Endothelial cell of umbilical vein (primary cell): ENCODE measurements at regions not wholly inside any gene's neighbourhood (a gene's known extent, or its start where the extent isn't known, plus 50 kb on each side); places are given as distances from the start of the nearest gene placed in this dataset.

Experiments used
- BruUV-seq: library from RNA; stranded (reverse); fragments of 400-500 nt; replicated peaks from 2 replicates; lab custom pipeline; 2021; lab: Mats Ljungman, UMichigan
- CTCF ChIA-PET: fragments of 300-600, 350-600 bp; sonication (Branson Sonifier 250); formaldehyde crosslinking; loops from one replicate; lab custom pipeline; 2021; ENCODE audit warnings: antibody characterized with exemption, inconsistent platforms; lab: Charles Lee
- POLR2A ChIA-PET: fragments of 300-600, 350-600 bp; sonication (Branson Sonifier 250); formaldehyde crosslinking; loops from one replicate; lab custom pipeline; 2021; ENCODE audit warnings: antibody characterized with exemption, inconsistent platforms; lab: Charles Lee
- DNase-seq: peaks from one replicate; pipeline ENCODE4 v3.0.0-alpha.2; 2011; ENCODE audit warnings: low read depth, low spot score
- FAIRE-seq: peaks from 2 replicates; lab custom pipeline; 2011; peaks lifted over from hg19 to GRCh38; lab: Jason Lieb, UNC
- H2AFZ ChIP-seq: 2 replicates; pipeline ENCODE4 v1.6.0; 2012; ENCODE audit warnings: low read depth, low read length, control low read depth, inconsistent platforms
- H3K27ac ChIP-seq: 2 replicates; pipeline ENCODE4 v1.5.1; 2011; ENCODE audit warnings: low read depth, mild to moderate bottlenecking, control low read depth, low read length, moderate library complexity; ENCODE audit not compliant: insufficient read depth
- H3K27me3 ChIP-seq, 2 experiments: 2 replicates each; pipeline versions ENCODE4 v1.6.0 to v1.6.1; 2011; ENCODE audit warnings: low read length in 2 of 2, mixed read lengths in 1 of 2; ENCODE audit not compliant: control insufficient read depth in 2 of 2, insufficient read depth in 2 of 2
- H3K36me3 ChIP-seq, 2 experiments: 2 replicates in 1 of 2; 3 replicates in 1 of 2; pipeline ENCODE4 v1.5.1; 2011; ENCODE audit warnings: low read length in 2 of 2, mild to moderate bottlenecking in 1 of 2, moderate library complexity in 1 of 2; ENCODE audit not compliant: control insufficient read depth in 2 of 2, insufficient read depth in 2 of 2; ENCODE audit errors: extremely low read depth in 1 of 2
- H3K4me1 ChIP-seq: 3 replicates; pipeline ENCODE4 v1.5.1; 2011; ENCODE audit warnings: mild to moderate bottlenecking, low read length; ENCODE audit not compliant: control insufficient read depth, insufficient read depth; ENCODE audit errors: extremely low read depth
- H3K4me2 ChIP-seq: 2 replicates; pipeline ENCODE4 v1.6.1; 2011; ENCODE audit warnings: low read length, control low read depth, mixed read lengths; ENCODE audit not compliant: insufficient read depth
- H3K4me3 ChIP-seq, 3 experiments: fragments of 200-600 bp in 1 of 3; sonication (generic), shearing (Covaris generic) in 1 of 3; replicated peaks in 1 of 3; 2 replicates each; pipeline ENCODE4 v1.5.1; 2011 to 2016; ENCODE audit warnings: control low read depth in 3 of 3, low read length in 3 of 3, mild to moderate bottlenecking in 2 of 3, inconsistent platforms in 1 of 3, low read depth in 1 of 3, moderate library complexity in 1 of 3; ENCODE audit not compliant: insufficient read depth in 1 of 3
- H3K79me2 ChIP-seq: 2 replicates; pipeline ENCODE4 v1.6.0; 2012; ENCODE audit warnings: low read length, inconsistent platforms; ENCODE audit not compliant: control insufficient read depth, insufficient read depth
- H3K9ac ChIP-seq: replicated peaks from 2 replicates; pipeline ENCODE3; 2011; ENCODE audit warnings: low read length, control low read depth; ENCODE audit not compliant: insufficient read depth; ENCODE audit errors: extremely low read depth
- H3K9me1 ChIP-seq: replicated peaks from 3 replicates; pipeline ENCODE4 v1.6.0; 2011; ENCODE audit warnings: mild to moderate bottlenecking, low read length; ENCODE audit not compliant: control insufficient read depth, insufficient read depth; ENCODE audit errors: extremely low read depth
- H3K9me3 ChIP-seq: replicated peaks from 2 replicates; pipeline ENCODE4 v1.5.1; 2012; ENCODE audit warnings: low read length, inconsistent platforms; ENCODE audit not compliant: control insufficient read depth, insufficient read depth
- H4K20me1 ChIP-seq: replicated peaks from 2 replicates; pipeline ENCODE3; 2011; ENCODE audit warnings: mild to moderate bottlenecking, low read length; ENCODE audit not compliant: control insufficient read depth, insufficient read depth; ENCODE audit errors: extremely low read depth
- CTCF ChIP-seq, 2 donors: IDR thresholded peaks; 1 replicate in 1 of 2; 2 replicates in 1 of 2; pipeline ENCODE4 v1.5.1; 2011; ENCODE audit warnings: low read length in 2 of 2, mild to moderate bottlenecking in 2 of 2, moderate library complexity in 2 of 2, control low read depth in 1 of 2, inconsistent platforms in 1 of 2, low read depth in 1 of 2; ENCODE audit not compliant: insufficient read depth in 1 of 2; ENCODE audit errors: extremely low read depth in 1 of 2
- EZH2 ChIP-seq: IDR thresholded peaks from 2 replicates; pipeline ENCODE4 v1.6.1; 2012; ENCODE audit warnings: borderline replicate concordance, low read depth, mild to moderate bottlenecking, moderate library complexity, low read length, inconsistent platforms; ENCODE audit not compliant: severe bottlenecking
- FOS ChIP-seq: IDR thresholded peaks from 2 replicates; pipeline ENCODE4 v1.6.1; 2011; ENCODE audit warnings: mild to moderate bottlenecking, low read length, moderate library complexity, borderline replicate concordance; ENCODE audit not compliant: insufficient read depth
- GATA2 ChIP-seq: IDR thresholded peaks from 2 replicates; pipeline ENCODE4 v1.7.0; 2011; ENCODE audit warnings: low read depth, mild to moderate bottlenecking, moderate library complexity, mixed read lengths, low read length; ENCODE audit not compliant: insufficient read length, insufficient read depth
- JUN ChIP-seq: IDR thresholded peaks from 2 replicates; pipeline ENCODE4 v1.6.1; 2011; ENCODE audit warnings: borderline replicate concordance, low read depth; ENCODE audit not compliant: insufficient read length, insufficient read depth
- MYC ChIP-seq: IDR thresholded peaks from one replicate; pipeline ENCODE4 v1.6.1; 2011; ENCODE audit warnings: mild to moderate bottlenecking, low read depth, low read length
- POLR2A ChIP-seq: IDR thresholded peaks from 2 replicates; pipeline ENCODE4 v1.6.1; 2012; ENCODE audit warnings: low read depth, mild to moderate bottlenecking, control low read depth, low read length
- POLR2AphosphoS5 ChIP-seq: IDR thresholded peaks from 2 replicates; pipeline ENCODE4 v1.6.1; 2012; ENCODE audit warnings: low read depth, mild to moderate bottlenecking, control low read depth, low read length, moderate library complexity; ENCODE audit not compliant: insufficient read depth
- dilution Hi-C: fragments of 300-500 bp; cut with MboI; formaldehyde crosslinking; loops from one replicate; pipeline ENCODE4 v1.15.0; 2019; ENCODE audit warnings: low sequenced_read_pairs; ENCODE audit not compliant: extremely low pct_ligation_motif_present
- intact Hi-C: fragments of 100-400 bp; cut with micrococcal nuclease; formaldehyde crosslinking; loops from one replicate; pipeline ENCODE4 v1.10.0; 2022
- TF ChIP-seq, protein P1 (sequence below): IDR thresholded peaks from 2 replicates; pipeline ENCODE4 v1.6.1; 2011; ENCODE audit not compliant: insufficient read depth, insufficient read length

DNA sequence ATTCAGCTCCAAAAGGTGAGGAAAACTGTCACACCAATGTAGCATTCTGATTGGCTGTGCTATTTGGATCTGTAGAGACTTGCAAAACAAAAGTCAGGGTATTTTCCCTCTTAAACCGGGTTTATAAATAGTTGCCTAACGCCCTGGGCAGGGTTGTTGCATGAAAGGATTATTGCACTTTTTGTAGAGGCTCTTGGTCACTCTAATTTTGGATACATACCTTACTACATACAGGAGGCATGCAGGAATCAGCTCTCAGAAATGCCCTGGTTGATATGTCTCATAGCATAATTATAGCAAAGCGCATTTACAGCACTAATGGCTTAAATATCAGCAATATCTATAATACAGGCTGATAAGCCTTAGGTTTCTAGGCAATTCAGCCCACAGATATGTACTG lies 200.0 kb upstream of the GDNF start:
- H3K79me2 ChIP-seq = no peaks in the 10 kb centered on the region
- H3K4me1 ChIP-seq = no peaks in the 10 kb centered on the region
- intact Hi-C loops (no loop called here), dilution Hi-C loops (no loop called here)
- TF ChIP-seq GATA2 (no peak), POLR2A (no peak), MYC (no peak), FOS (no peak), POLR2AphosphoS5 (no peak)
- no peaks in the 10 kb centered on the region for H3K27me3 ChIP-seq
- H2AFZ ChIP-seq = no peak overlapping the region
- FAIRE-seq (no peak), DNase-seq (no peak)
- H3K27ac ChIP-seq = no peak overlapping the region
- no peak overlapping the region for H3K4me3 ChIP-seq
- BruUV-seq = no TSS peak
- ChIA-PET POLR2A (no interaction called here), CTCF (no interaction called here)
- H3K9ac ChIP-seq = no peak overlapping the region
- no peaks in the 10 kb centered on the region for H3K9me3 ChIP-seq
- H4K20me1 ChIP-seq = no peaks in the 10 kb centered on the region
- H3K9me1 ChIP-seq = no peaks in the 10 kb centered on the region
- H3K36me3 ChIP-seq = no peaks in the 10 kb centered on the region
- H3K4me2 ChIP-seq = no peak overlapping the region

DNA sequence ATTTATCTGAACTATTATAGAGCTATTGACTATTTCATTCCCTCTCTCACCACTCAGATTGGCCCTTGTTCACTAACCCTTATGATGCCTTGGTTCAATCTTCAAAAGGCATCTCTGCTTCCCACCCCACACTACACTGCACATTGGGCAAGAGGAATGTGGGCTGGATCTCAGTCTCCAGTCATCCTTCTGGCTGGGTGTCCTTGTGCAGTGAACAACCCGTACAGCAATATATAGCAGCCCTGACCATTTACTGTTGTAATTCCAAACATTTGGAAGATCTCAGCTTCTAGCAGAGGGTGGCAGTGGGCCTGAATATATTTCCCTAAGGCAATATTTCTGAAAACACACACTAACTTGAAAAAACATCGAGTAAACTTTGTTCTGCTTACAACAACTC lies 199.2 kb upstream of the GDNF start:
- no peaks in the 10 kb centered on the region for H3K36me3 ChIP-seq
- H4K20me1 ChIP-seq = no peaks in the 10 kb centered on the region
- FAIRE-seq (no peak), DNase-seq (no peak)
- intact Hi-C loops = no loop called here
- H3K4me3 ChIP-seq = no peak overlapping the region
- no peaks in the 10 kb centered on the region for H3K9me1 ChIP-seq
- dilution Hi-C loops = no loop called here
- no peaks in the 10 kb centered on the region for H3K27me3 ChIP-seq
- no peaks in the 10 kb centered on the region for H3K79me2 ChIP-seq
- H3K9ac ChIP-seq = no peak overlapping the region
- CTCF ChIA-PET = interaction anchor here (1.1 kb wide), 1 partner anchor 17 kb away, joined by 3 read pairs; no protein-coding TSS in a partner anchor
- BruUV-seq = no TSS peak
- no peak overlapping the region for H3K27ac ChIP-seq
- no peak overlapping the region for H3K4me2 ChIP-seq
- H3K4me1 ChIP-seq = no peaks in the 10 kb centered on the region
- POLR2A ChIA-PET = no interaction called here
- no peak overlapping the region for H2AFZ ChIP-seq
- TF ChIP-seq POLR2A (no peak), GATA2 (no peak), MYC (no peak), CTCF (IDR thresholded peaks at IDR 0.05; ENCODE audit: extremely low read depth in 1 of 2, insufficient read depth in 1 of 2, low read depth in 1 of 2, low read length in 2 of 2) (no peak), EZH2 (no peak), JUN (no peak), FOS (no peak), POLR2AphosphoS5 (no peak)
- TF ChIP-seq, protein P1, sequence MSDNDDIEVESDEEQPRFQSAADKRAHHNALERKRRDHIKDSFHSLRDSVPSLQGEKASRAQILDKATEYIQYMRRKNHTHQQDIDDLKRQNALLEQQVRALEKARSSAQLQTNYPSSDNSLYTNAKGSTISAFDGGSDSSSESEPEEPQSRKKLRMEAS = no peak
- H3K9me3 ChIP-seq = no peaks in the 10 kb centered on the region
